ENCODE measurements at regions not wholly inside any gene's neighbourhood (a gene's known extent, or its start where the extent isn't known, plus 50 kb on each side); places are given as distances from the start of the nearest gene placed in this dataset.

DNA sequence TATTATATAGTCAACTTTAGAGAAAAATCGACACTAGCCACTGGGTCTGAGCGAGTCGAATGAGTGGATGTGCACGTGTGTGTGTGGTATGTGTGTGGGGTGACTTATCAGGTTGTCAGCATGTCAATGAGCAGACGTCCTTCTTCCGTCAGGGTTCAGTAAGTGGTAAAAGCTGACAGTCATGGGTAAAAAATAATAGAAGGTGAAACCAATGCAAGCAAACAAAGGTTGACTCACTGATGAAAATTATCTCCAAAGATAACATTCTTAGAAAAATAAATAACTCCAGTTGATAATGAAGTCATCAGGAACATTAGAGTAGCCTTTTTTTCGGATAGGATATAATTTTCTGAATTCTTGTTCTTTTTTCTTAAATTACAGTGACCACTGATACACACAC, 243.8 kb upstream of the FOXQ1 start:
- Histone ChIP-seq H3K79me2 (ENCODE audit: control insufficient read depth, insufficient read depth, low read length) (no peaks in the 10 kb centered on the region), H4K20me1 (ENCODE audit: control insufficient read depth, insufficient read depth) (no peaks in the 10 kb centered on the region), H3K27me3 (replicated peaks in 1 of 2; ENCODE audit: control insufficient read depth in 2 of 2, insufficient read depth in 2 of 2, low read length in 1 of 2) (peaks cover 4% of the 10 kb centered on the region in 2 experiments; a peak in 3 of 4 replicates), H3K9ac (ENCODE audit: control insufficient read depth, insufficient read depth, low read length) (no peak overlapping the region), H3K4me3 (no peak overlapping the region), H3K4me2 (ENCODE audit: control insufficient read depth, insufficient read depth) (no peak overlapping the region), H3K9me3 (replicated peaks; ENCODE audit: control insufficient read depth, insufficient read depth, low read length) (no peaks in the 10 kb centered on the region), H2AFZ (ENCODE audit: control insufficient read depth, low read depth, low read length) (no peak overlapping the region), H3K36me3 (ENCODE audit: control insufficient read depth in 2 of 2, insufficient read depth in 2 of 2, low read length in 1 of 2) (no peaks in the 10 kb centered on the region), H3K4me1 (ENCODE audit: control insufficient read depth, insufficient read depth, low read length) (no peaks in the 10 kb centered on the region), H3K27ac (ENCODE audit: control insufficient read depth, insufficient read depth) (no peak overlapping the region)
- in situ Hi-C loops (cut with MboI) = no loop called here
- ChIA-PET CTCF (no interaction called here), POLR2A (no interaction called here), RAD21 (ENCODE audit: unreplicated experiment) (no interaction called here), SMC1A (ENCODE audit: uncharacterized antibody, unreplicated experiment) (no interaction called here)
- TF ChIP-seq ZNF217 (IDR thresholded peaks at IDR 0.05) (no peak), BMI1 (IDR thresholded peaks at IDR 0.05; ENCODE audit: borderline replicate concordance) (no peak), GATAD2B (conservative IDR thresholded peaks at IDR 0.05; ENCODE audit: low read depth) (no peak), MYC (IDR thresholded peaks at IDR 0.05; ENCODE audit: insufficient read depth, insufficient read length, insufficient replicate concordance, low read length, severe bottlenecking) (no peak), BCL11A (IDR thresholded peaks at IDR 0.05; ENCODE audit: low read depth, low read length) (no peak), NBN (IDR thresholded peaks at IDR 0.05) (no peak), CBFB (IDR thresholded peaks at IDR 0.05; ENCODE audit: low read depth) (no peak), E4F1 (IDR thresholded peaks at IDR 0.05; ENCODE audit: borderline replicate concordance, partially characterized antibody) (no peak), FOS (IDR thresholded peaks at IDR 0.05; ENCODE audit: borderline replicate concordance, extremely low read depth, insufficient read length) (no peak), NR2F1 (conservative IDR thresholded peaks at IDR 0.05) (no peak), IRF4 (IDR thresholded peaks at IDR 0.05; ENCODE audit: low read depth, low read length) (no peak), ZNF24 (IDR thresholded peaks at IDR 0.05) (no peak), SMAD5 (IDR thresholded peaks at IDR 0.05; ENCODE audit: low read depth) (no peak)
- ATAC-seq = no peak
- no TSS peak for BruUV-seq (replicated peaks)
- FAIRE-seq = no peak
- no peak for DNase-seq (ENCODE audit: low read depth, low spot score)
- WGBS (ENCODE audit: insufficient coverage, insufficient replicate concordance, low lambda C conversion rate, missing lambda C conversion rate) = 33% methylated on average over 7 of the region's 7 CpGs
- intact Hi-C loops (cut with micrococcal nuclease; ENCODE audit: unreplicated experiment) = no loop called here

All from GM12878 (cell line).